HCT116 (cell line): ENCODE measurements at regions not wholly inside any gene's neighbourhood (a gene's known extent, or its start where the extent isn't known, plus 50 kb on each side); places are given as distances from the start of the nearest gene placed in this dataset.

Experiments used
- ATAC-seq: fragments of 200-7000 bp; cut with Tn5 transposase; 2 replicates; pipeline ENCODE4 v1.9.1; 2020; ENCODE audit warnings: mild to moderate bottlenecking, moderate library complexity
- BruUV-seq: library from RNA; stranded (reverse); fragments of 400-500 nt; replicated peaks from 2 replicates; lab custom pipeline; 2021; lab: Mats Ljungman, UMichigan
- CTCF ChIA-PET: fragments of 300-600 bp; sonication (Branson Sonifier 250); formaldehyde crosslinking; loops from one replicate; lab custom pipeline; 2021; ENCODE audit warnings: antibody characterized with exemption; lab: Charles Lee
- POLR2A ChIA-PET: fragments of 300-600, 350-600 bp; sonication (Branson Sonifier 250); formaldehyde crosslinking; loops from one replicate; lab custom pipeline; 2021; ENCODE audit warnings: antibody characterized with exemption; lab: Charles Lee
- RAD21 ChIA-PET, 2 experiments: fragments of 300-600 bp; sonication (Branson Sonifier 250); formaldehyde crosslinking; loops; one replicate each; lab custom pipeline; 2023; ENCODE audit warnings: low total read pairs in 2 of 2; ENCODE audit not compliant: uncharacterized antibody in 2 of 2, unreplicated experiment in 2 of 2, low non-redundant PET in 1 of 2; lab: Charles Lee
- DNase-seq: peaks from one replicate; pipeline ENCODE4 v3.0.0-alpha.2; 2010; ENCODE audit warnings: low read depth, low spot score
- H2AFZ ChIP-seq: fragments of 200-600 bp; shearing (Covaris generic), sonication (generic); 2 replicates; pipeline ENCODE4 v1.6.1; 2017; ENCODE audit warnings: low read depth, mixed run types, mixed read lengths, antibody characterized with exemption, low read length; ENCODE audit not compliant: poor library complexity, severe bottlenecking
- H3K27ac ChIP-seq: 2 replicates; pipeline ENCODE4 v1.5.1; 2012; ENCODE audit warnings: low read depth, low read length
- H3K27me3 ChIP-seq: fragments of 200-600 bp; sonication (generic); 2 replicates; pipeline ENCODE4 v1.6.1; 2016; ENCODE audit warnings: mixed run types, low read length, mixed read lengths; ENCODE audit not compliant: insufficient read depth
- H3K36me3 ChIP-seq, 2 experiments: fragments of 200-500 bp in 1 of 2; fragments of 200-600 bp in 1 of 2; sonication (Bioruptor generic) in 1 of 2; sonication (generic) in 1 of 2; 2 replicates each; pipeline versions ENCODE4 v1.5.1 to v1.6.1; 2014 to 2016; ENCODE audit warnings: low read length in 2 of 2, inconsistent platforms in 1 of 2, mixed read lengths in 1 of 2, mixed run types in 1 of 2; ENCODE audit not compliant: insufficient read depth in 2 of 2, control insufficient read depth in 1 of 2
- H3K4me1 ChIP-seq, 2 experiments: fragments of 200-600 bp in 1 of 2; sonication (generic) in 1 of 2; 2 replicates each; pipeline versions ENCODE4 v1.5.1 to v1.6.1; 2012 to 2017; ENCODE audit warnings: low read length in 2 of 2, inconsistent platforms in 1 of 2, mild to moderate bottlenecking in 1 of 2, mixed read lengths in 1 of 2, mixed run types in 1 of 2, moderate library complexity in 1 of 2; ENCODE audit not compliant: insufficient read depth in 2 of 2, control insufficient read depth in 1 of 2
- H3K4me2 ChIP-seq: fragments of 200-600 bp; sonication (generic); 2 replicates; pipeline ENCODE4 v1.6.1; 2017; ENCODE audit warnings: mixed run types, low read length, mixed read lengths
- H3K4me3 ChIP-seq, 2 experiments: fragments of 200-600 bp in 1 of 2; sonication (generic) in 1 of 2; replicated peaks in 1 of 2; 2 replicates each; pipeline ENCODE4 v1.5.1; 2011 to 2016; ENCODE audit warnings: low read length in 2 of 2, control low read depth in 1 of 2, low read depth in 1 of 2, mild to moderate bottlenecking in 1 of 2, mixed read lengths in 1 of 2, mixed run types in 1 of 2
- H3K79me2 ChIP-seq: fragments of 200-600 bp; sonication (generic); 2 replicates; pipeline ENCODE4 v1.6.1; 2017; ENCODE audit warnings: mild to moderate bottlenecking, mixed run types, low read length, moderate library complexity, mixed read lengths; ENCODE audit not compliant: insufficient read depth
- H3K9ac ChIP-seq: fragments of 200-600 bp; sonication (generic); 2 replicates; pipeline ENCODE4 v1.6.1; 2016; ENCODE audit warnings: low read length, mixed read lengths
- H3K9me2 ChIP-seq: fragments of 200-600 bp; sonication (generic), shearing (Covaris generic); 2 replicates; pipeline ENCODE4 v1.6.1; 2017; ENCODE audit warnings: mixed run types, mild to moderate bottlenecking, moderate library complexity; ENCODE audit not compliant: insufficient read depth
- H3K9me3 ChIP-seq, 2 experiments: fragments of 200-500 bp in 1 of 2; fragments of 200-600 bp in 1 of 2; sonication (Bioruptor generic) in 1 of 2; sonication (generic) in 1 of 2; 2 replicates each; pipeline ENCODE4 v1.6.1; 2014 to 2017; ENCODE audit warnings: low read length in 2 of 2, mixed read lengths in 2 of 2, inconsistent platforms in 1 of 2, low read depth in 1 of 2, mild to moderate bottlenecking in 1 of 2, mixed run types in 1 of 2, moderate library complexity in 1 of 2; ENCODE audit not compliant: control insufficient read depth in 1 of 2, insufficient read depth in 1 of 2
- H4K20me1 ChIP-seq: fragments of 200-600 bp; sonication (generic), shearing (Covaris generic); 2 replicates; pipeline ENCODE4 v1.6.1; 2017; ENCODE audit warnings: mixed run types, mild to moderate bottlenecking, moderate library complexity; ENCODE audit not compliant: insufficient read depth
- ATF3 ChIP-seq: IDR thresholded peaks from 2 replicates; pipeline ENCODE4 v1.6.1; 2012
- CTCF ChIP-seq, 3 experiments: fragments of 200-600 bp in 1 of 3; sonication (generic) in 1 of 3; IDR thresholded peaks in 2 of 3; conservative IDR thresholded peaks in 1 of 3; 2 replicates each; pipeline ENCODE4 v1.5.1; 2012 to 2017; ENCODE audit warnings: low read depth in 2 of 3, low read length in 2 of 3, antibody characterized with exemption in 1 of 3, borderline replicate concordance in 1 of 3, control low read depth in 1 of 3, mild to moderate bottlenecking in 1 of 3, mixed read lengths in 1 of 3, mixed run types in 1 of 3, moderate library complexity in 1 of 3; ENCODE audit not compliant: insufficient read depth in 1 of 3
- EZH2 ChIP-seq: fragments of 200-600 bp; sonication (generic); IDR thresholded peaks from 2 replicates; pipeline ENCODE4 v1.6.1; 2017; ENCODE audit warnings: antibody characterized with exemption, mixed run types
- MAX ChIP-seq: IDR thresholded peaks from 2 replicates; pipeline ENCODE4 v1.6.1; 2012
- POLR2A ChIP-seq: IDR thresholded peaks from 2 replicates; pipeline ENCODE4 v1.7.0; 2011; ENCODE audit warnings: borderline replicate concordance; ENCODE audit not compliant: insufficient read depth, insufficient read length; ENCODE audit errors: extremely low read depth
- ZFX ChIP-seq: fragments of 450-650 bp; IDR thresholded peaks from 2 replicates; pipeline ENCODE4 v1.6.1; 2017
- intact Hi-C: fragments of 100-400 bp; cut with micrococcal nuclease; formaldehyde crosslinking; loops from 2 replicates; pipeline ENCODE4 v1.10.0; 2022

GRCh38 chr14:27243365-27243764 lies 645.5 kb upstream of the NOVA1 start (continued):
- TF ChIP-seq CTCF (IDR thresholded peaks at IDR 0.05 in 2 of 3, conservative IDR thresholded peaks at IDR 0.05 in 1 of 3; ENCODE audit: borderline replicate concordance in 1 of 3, insufficient read depth in 1 of 3, low read depth in 2 of 3, low read length in 2 of 3) = no peak
- no peak for TF ChIP-seq EZH2
- TF ChIP-seq ZFX = no peak
- no peak for TF ChIP-seq POLR2A
- TF ChIP-seq, all 23 proteins: peak for 0

- Histone ChIP-seq H3K36me3 (no peaks in the 10 kb centered on the region), H3K79me2 (no peaks in the 10 kb centered on the region), H3K4me3 (no peak overlapping the region), H3K9me2 (no peaks in the 10 kb centered on the region), H4K20me1 (no peaks in the 10 kb centered on the region), H3K9me3 (peaks cover 7 to 37% of the 10 kb centered on the region in 2 experiments; a peak in 2 of 4 replicates), H3K4me1 (no peaks in the 10 kb centered on the region), H3K9ac (no peak overlapping the region), H3K27me3 (no peaks in the 10 kb centered on the region), H3K4me2 (no peak overlapping the region), H3K27ac (no peak overlapping the region), H2AFZ (no peak overlapping the region)
- no TSS peak for BruUV-seq
- ChIA-PET POLR2A (no interaction called here), RAD21 (no interaction called here), CTCF (no interaction called here)
- TF ChIP-seq MAX = no peak
- TF ChIP-seq ATF3 = no peak
- intact Hi-C loops = no loop called here
- DNase-seq (no peak), ATAC-seq (no peak)
Observed at GRCh38 chr14:27245947-27246346, 648.1 kb upstream of the NOVA1 start.
